ENCODE measurements at regions not wholly inside any gene's neighbourhood (a gene's known extent, or its start where the extent isn't known, plus 50 kb on each side); places are given as distances from the start of the nearest gene placed in this dataset.

- 68 to 79% methylated on average over 17 to 18 of the region's 18 CpGs for WGBS, 2 donors
- no peak for DNase-seq (ENCODE audit: low spot score in 2 of 2)
- intact Hi-C loops (cut with DNase I; ENCODE audit: low total_unique reads) = no loop called here
- no peak overlapping the region for H3K4me3 ChIP-seq (ENCODE audit: low read depth, poor library complexity, severe bottlenecking)
- no peak for TF ChIP-seq POLR2A (IDR thresholded peaks at IDR 0.05)
- TF ChIP-seq CTCF (IDR thresholded peaks at IDR 0.05) = no peak
These were observed 287.4 kb downstream of the NPHP4 start for GRCh38 chr1:5704561-5705514.

- DNase-seq (ENCODE audit: low spot score in 2 of 2) = no peak
- TF ChIP-seq CTCF (IDR thresholded peaks at IDR 0.05) (no peak), POLR2A (IDR thresholded peaks at IDR 0.05) (no peak)
- H3K4me3 ChIP-seq (ENCODE audit: low read depth, poor library complexity, severe bottlenecking) = no peak overlapping the region
- intact Hi-C loops (cut with DNase I; ENCODE audit: low total_unique reads) = no loop called here
- WGBS, 2 donors = 88 to 89% methylated on average over 4 of the region's 4 CpGs
These were observed 290.6 kb downstream of the NPHP4 start for GRCh38 chr1:5701642-5702041.

- H3K4me3 ChIP-seq (ENCODE audit: low read depth, poor library complexity, severe bottlenecking) = no peak overlapping the region
- intact Hi-C loops (cut with DNase I; ENCODE audit: low total_unique reads) = no loop called here
- no peak for DNase-seq (ENCODE audit: low spot score in 2 of 2)
- 76 to 83% methylated on average over 9 of the region's 9 CpGs for WGBS, 2 donors
- no peak for TF ChIP-seq POLR2A (IDR thresholded peaks at IDR 0.05)
- TF ChIP-seq CTCF (IDR thresholded peaks at IDR 0.05) = no peak
These were observed 298.7 kb downstream of the NPHP4 start for GRCh38 chr1:5693568-5693967.

- no peak overlapping the region for H3K4me3 ChIP-seq (ENCODE audit: low read depth, poor library complexity, severe bottlenecking)
- 69 to 76% methylated on average over 6 of the region's 6 CpGs for WGBS, 2 donors
- no peak for TF ChIP-seq CTCF (IDR thresholded peaks at IDR 0.05)
- TF ChIP-seq POLR2A (IDR thresholded peaks at IDR 0.05) = no peak
- intact Hi-C loops (cut with DNase I; ENCODE audit: low total_unique reads) = no loop called here
- no peak for DNase-seq (ENCODE audit: low spot score in 2 of 2)
These were observed 299.6 kb downstream of the NPHP4 start for GRCh38 chr1:5692664-5693063.

GRCh38 chr1:5691795-5692509 lies 300.3 kb downstream of the NPHP4 start:
- H3K4me3 ChIP-seq (ENCODE audit: low read depth, poor library complexity, severe bottlenecking) = no peak overlapping the region
- WGBS, 2 donors = 58 to 63% methylated on average over 20 of the region's 20 CpGs
- intact Hi-C loops (cut with DNase I; ENCODE audit: low total_unique reads) = no loop called here
- peak in 1 of 2 donors; percentile 74 for DNase-seq (ENCODE audit: low spot score in 2 of 2)
- TF ChIP-seq POLR2A (IDR thresholded peaks at IDR 0.05) = no peak
- no peak for TF ChIP-seq CTCF (IDR thresholded peaks at IDR 0.05)

Data from lower leg skin (tissue), 4 donors.